ENCODE measurements at regions not wholly inside any gene's neighbourhood (a gene's known extent, or its start where the extent isn't known, plus 50 kb on each side); places are given as distances from the start of the nearest gene placed in this dataset.
"Not testable (repeated sequence)": the region's sequence is repeated elsewhere in the genome, so short reads cannot be mapped to it uniquely, and the experiment has no call there.

- not testable (repeated sequence) for H3K9ac ChIP-seq (ENCODE audit: low read length); H3K27me3 ChIP-seq (replicated peaks; ENCODE audit: control insufficient read depth, insufficient read depth, low read length); H3K4me3 ChIP-seq (ENCODE audit: low read length); H3K9me3 ChIP-seq (ENCODE audit: control insufficient read depth, low read length); H3K36me3 ChIP-seq (ENCODE audit: control insufficient read depth, insufficient read depth, low read length, severe bottlenecking); DNase-seq (ENCODE audit: low read depth); H3K4me1 ChIP-seq (ENCODE audit: control insufficient read depth, insufficient read depth, low read length)
These were observed 258.8 kb upstream of the FAM240B start for GRCh38 chr9:38978734-38979133.

GRCh38 chr9:38969480-38969879 lies 249.5 kb upstream of the FAM240B start:
- H3K9me3 ChIP-seq (ENCODE audit: control insufficient read depth, low read length); H3K4me3 ChIP-seq (ENCODE audit: low read length): not testable (repeated sequence)

GRCh38 chr9:38968651-38969374 lies 248.9 kb upstream of the FAM240B start:
- not testable (repeated sequence) for H3K27me3 ChIP-seq (replicated peaks; ENCODE audit: control insufficient read depth, insufficient read depth, low read length); H3K36me3 ChIP-seq (ENCODE audit: control insufficient read depth, insufficient read depth, low read length, severe bottlenecking); H3K4me1 ChIP-seq (ENCODE audit: control insufficient read depth, insufficient read depth, low read length); H3K9me3 ChIP-seq (ENCODE audit: control insufficient read depth, low read length); DNase-seq (ENCODE audit: low read depth); H3K9ac ChIP-seq (ENCODE audit: low read length); H3K4me3 ChIP-seq (ENCODE audit: low read length)

More at GRCh38 chr9:38969480-38969879, 249.5 kb upstream of the FAM240B start:
- not testable (repeated sequence) for DNase-seq (ENCODE audit: low read depth); H3K4me1 ChIP-seq (ENCODE audit: control insufficient read depth, insufficient read depth, low read length); H3K9ac ChIP-seq (ENCODE audit: low read length); H3K36me3 ChIP-seq (ENCODE audit: control insufficient read depth, insufficient read depth, low read length, severe bottlenecking); H3K27me3 ChIP-seq (replicated peaks; ENCODE audit: control insufficient read depth, insufficient read depth, low read length)

GRCh38 chr9:38967866-38968265 lies 247.9 kb upstream of the FAM240B start:
- H3K4me3 ChIP-seq (ENCODE audit: low read length); DNase-seq (ENCODE audit: low read depth); H3K36me3 ChIP-seq (ENCODE audit: control insufficient read depth, insufficient read depth, low read length, severe bottlenecking); H3K9ac ChIP-seq (ENCODE audit: low read length); H3K27me3 ChIP-seq (replicated peaks; ENCODE audit: control insufficient read depth, insufficient read depth, low read length); H3K4me1 ChIP-seq (ENCODE audit: control insufficient read depth, insufficient read depth, low read length); H3K9me3 ChIP-seq (ENCODE audit: control insufficient read depth, low read length): not testable (repeated sequence)

- not testable (repeated sequence) for DNase-seq (ENCODE audit: low read depth); H3K4me1 ChIP-seq (ENCODE audit: control insufficient read depth, insufficient read depth, low read length); H3K4me3 ChIP-seq (ENCODE audit: low read length); H3K27me3 ChIP-seq (replicated peaks; ENCODE audit: control insufficient read depth, insufficient read depth, low read length); H3K9ac ChIP-seq (ENCODE audit: low read length); H3K9me3 ChIP-seq (ENCODE audit: control insufficient read depth, low read length); H3K36me3 ChIP-seq (ENCODE audit: control insufficient read depth, insufficient read depth, low read length, severe bottlenecking)
These were observed 247.4 kb upstream of the FAM240B start for GRCh38 chr9:38967285-38967684.

GRCh38 chr9:38959812-38960211 lies 239.9 kb upstream of the FAM240B start:
- not testable (repeated sequence) for H3K36me3 ChIP-seq (ENCODE audit: control insufficient read depth, insufficient read depth, low read length, severe bottlenecking); H3K4me1 ChIP-seq (ENCODE audit: control insufficient read depth, insufficient read depth, low read length); H3K4me3 ChIP-seq (ENCODE audit: low read length); H3K9ac ChIP-seq (ENCODE audit: low read length); H3K27me3 ChIP-seq (replicated peaks; ENCODE audit: control insufficient read depth, insufficient read depth, low read length); H3K9me3 ChIP-seq (ENCODE audit: control insufficient read depth, low read length); DNase-seq (ENCODE audit: low read depth)

- not testable (repeated sequence) for H3K4me1 ChIP-seq (ENCODE audit: control insufficient read depth, insufficient read depth, low read length); H3K9me3 ChIP-seq (ENCODE audit: control insufficient read depth, low read length); H3K9ac ChIP-seq (ENCODE audit: low read length); H3K36me3 ChIP-seq (ENCODE audit: control insufficient read depth, insufficient read depth, low read length, severe bottlenecking); DNase-seq (ENCODE audit: low read depth); H3K27me3 ChIP-seq (replicated peaks; ENCODE audit: control insufficient read depth, insufficient read depth, low read length); H3K4me3 ChIP-seq (ENCODE audit: low read length)
These were observed 235.9 kb upstream of the FAM240B start for GRCh38 chr9:38955837-38956236.

- H3K4me1 ChIP-seq (ENCODE audit: control insufficient read depth, insufficient read depth, low read length); DNase-seq (ENCODE audit: low read depth); H3K27me3 ChIP-seq (replicated peaks; ENCODE audit: control insufficient read depth, insufficient read depth, low read length); H3K36me3 ChIP-seq (ENCODE audit: control insufficient read depth, insufficient read depth, low read length, severe bottlenecking); H3K9me3 ChIP-seq (ENCODE audit: control insufficient read depth, low read length); H3K9ac ChIP-seq (ENCODE audit: low read length); H3K4me3 ChIP-seq (ENCODE audit: low read length): not testable (repeated sequence)
These were observed 232.9 kb upstream of the FAM240B start for GRCh38 chr9:38952715-38953341.

- H3K36me3 ChIP-seq (ENCODE audit: control insufficient read depth, insufficient read depth, low read length, severe bottlenecking); H3K9me3 ChIP-seq (ENCODE audit: control insufficient read depth, low read length); H3K9ac ChIP-seq (ENCODE audit: low read length); DNase-seq (ENCODE audit: low read depth); H3K4me3 ChIP-seq (ENCODE audit: low read length); H3K4me1 ChIP-seq (ENCODE audit: control insufficient read depth, insufficient read depth, low read length); H3K27me3 ChIP-seq (replicated peaks; ENCODE audit: control insufficient read depth, insufficient read depth, low read length): not testable (repeated sequence)
These were observed 226.1 kb upstream of the FAM240B start for GRCh38 chr9:38945929-38946570.

- not testable (repeated sequence) for H3K4me3 ChIP-seq (ENCODE audit: low read length); DNase-seq (ENCODE audit: low read depth); H3K9me3 ChIP-seq (ENCODE audit: control insufficient read depth, low read length); H3K9ac ChIP-seq (ENCODE audit: low read length); H3K36me3 ChIP-seq (ENCODE audit: control insufficient read depth, insufficient read depth, low read length, severe bottlenecking); H3K27me3 ChIP-seq (replicated peaks; ENCODE audit: control insufficient read depth, insufficient read depth, low read length); H3K4me1 ChIP-seq (ENCODE audit: control insufficient read depth, insufficient read depth, low read length)
These were observed 225.0 kb upstream of the FAM240B start for GRCh38 chr9:38944881-38945449.

GRCh38 chr9:38940501-38940900 lies 220.6 kb upstream of the FAM240B start:
- H3K4me3 ChIP-seq (ENCODE audit: low read length); H3K4me1 ChIP-seq (ENCODE audit: control insufficient read depth, insufficient read depth, low read length); H3K9ac ChIP-seq (ENCODE audit: low read length); H3K9me3 ChIP-seq (ENCODE audit: control insufficient read depth, low read length); DNase-seq (ENCODE audit: low read depth); H3K36me3 ChIP-seq (ENCODE audit: control insufficient read depth, insufficient read depth, low read length, severe bottlenecking); H3K27me3 ChIP-seq (replicated peaks; ENCODE audit: control insufficient read depth, insufficient read depth, low read length): not testable (repeated sequence)

All from adipocyte (in vitro differentiated cells).